TTC549 (cell line): ENCODE measurements at regions not wholly inside any gene's neighbourhood (a gene's known extent, or its start where the extent isn't known, plus 50 kb on each side); places are given as distances from the start of the nearest gene placed in this dataset.
"Not testable (repeated sequence)": the region's sequence is repeated elsewhere in the genome, so short reads cannot be mapped to it uniquely, and the experiment has no call there.

ENCODE experiments used
- FAIRE-seq: peaks from 2 replicates; lab custom pipeline; 2012; peaks lifted over from hg19 to GRCh38; lab: Jason Lieb, UNC

DNA sequence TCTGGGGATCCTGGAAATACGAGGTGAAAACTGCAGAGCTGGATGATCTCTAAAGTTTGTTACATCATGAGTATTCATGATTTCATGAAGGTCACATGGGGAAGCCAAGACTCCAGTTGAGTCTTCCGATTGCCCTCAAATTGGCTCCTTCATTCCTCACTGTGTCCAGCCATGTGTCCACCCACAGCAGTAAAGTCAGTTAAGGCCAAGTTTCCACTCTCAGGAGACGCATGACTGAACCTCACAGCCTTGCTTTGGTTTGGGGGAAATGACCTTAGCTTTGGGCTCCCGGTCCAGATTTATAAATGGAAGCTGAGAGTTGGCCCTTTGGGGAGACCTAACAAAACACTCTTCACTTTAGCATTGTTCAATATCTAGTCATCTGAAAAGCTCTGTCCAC, 289.7 kb upstream of the MCTP2 start:
- no peak for FAIRE-seq

DNA sequence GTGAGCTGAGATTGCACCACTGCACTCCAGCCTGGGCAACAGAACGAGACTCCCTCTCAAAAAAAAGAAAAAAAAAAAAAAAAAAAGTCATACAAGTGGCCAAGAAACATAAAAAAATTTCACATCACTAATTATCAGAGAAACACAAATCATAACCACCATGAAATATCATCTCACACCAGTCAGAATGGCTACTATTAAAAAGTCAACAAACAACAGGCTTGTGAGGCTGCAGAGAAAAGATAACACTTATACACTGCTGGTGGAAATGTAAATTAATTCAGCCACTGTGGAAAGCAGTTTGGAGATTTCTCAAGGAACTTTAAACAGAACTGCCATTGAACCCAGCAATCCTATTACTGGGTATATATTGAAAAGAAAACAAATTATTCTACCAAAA, 291.1 kb upstream of the MCTP2 start:
- no peak for FAIRE-seq

DNA sequence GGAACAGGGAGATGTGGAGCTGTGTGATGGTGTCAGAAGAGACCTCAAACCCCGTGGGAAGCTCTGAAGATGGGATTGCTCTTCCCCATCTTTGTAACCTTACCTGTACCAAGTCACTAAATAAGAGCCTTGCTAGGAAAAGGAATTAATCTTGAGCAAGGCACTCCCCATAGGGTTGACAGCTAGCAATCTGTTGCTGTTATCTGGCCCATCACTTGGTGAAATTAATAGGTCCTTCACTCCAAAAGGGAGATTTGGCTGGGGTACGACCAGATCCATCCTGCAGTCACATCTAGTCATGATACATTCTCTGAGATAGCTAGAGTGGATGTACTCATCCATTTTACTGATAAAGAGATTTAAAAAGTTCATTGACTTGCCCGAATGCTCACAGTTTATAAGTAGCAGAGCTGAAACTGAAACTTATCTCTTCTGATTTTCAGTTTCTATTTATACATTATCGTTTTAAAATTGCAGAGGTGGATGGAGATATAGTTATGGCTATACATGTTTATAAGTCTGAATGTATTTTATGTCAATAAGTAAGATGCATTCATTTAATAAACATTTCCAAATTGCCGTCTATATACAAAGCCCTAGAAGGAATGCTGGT, 299.1 kb upstream of the MCTP2 start:
- FAIRE-seq: no peak

DNA sequence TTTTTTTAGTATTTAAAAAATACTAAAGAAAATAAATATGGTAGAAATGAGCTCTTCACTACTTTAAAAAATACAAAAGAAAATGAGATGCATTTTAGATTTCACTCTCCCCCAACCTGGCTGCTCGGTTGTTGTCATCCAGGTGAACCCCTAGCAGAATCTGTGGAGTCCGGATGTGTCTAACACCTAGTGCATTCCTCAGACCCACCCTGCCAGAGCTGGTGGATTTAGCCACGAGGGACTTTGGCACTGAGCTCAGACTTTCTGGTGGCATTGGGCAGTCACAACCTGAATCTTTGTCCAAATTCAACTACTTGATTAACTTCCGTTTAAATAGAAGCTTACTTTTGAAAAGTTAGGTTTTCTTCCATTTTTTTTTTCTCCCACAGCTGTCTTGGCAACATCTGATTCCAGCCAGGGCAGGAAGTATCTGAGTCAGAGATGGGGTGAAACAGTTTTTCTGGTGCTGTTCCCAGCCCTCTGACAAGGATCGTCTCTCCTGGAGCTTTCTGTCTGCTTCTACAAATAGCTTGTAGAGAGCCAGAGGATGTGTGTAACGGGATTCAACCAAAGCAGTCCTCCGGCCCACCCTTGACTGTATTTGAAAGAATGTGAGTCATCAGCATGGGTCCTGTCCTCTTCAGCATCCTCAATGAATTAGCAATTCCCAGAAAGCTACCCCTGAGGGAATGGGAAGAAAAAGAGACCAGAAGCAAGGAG, 301.8 kb upstream of the MCTP2 start:
- FAIRE-seq: no peak

DNA sequence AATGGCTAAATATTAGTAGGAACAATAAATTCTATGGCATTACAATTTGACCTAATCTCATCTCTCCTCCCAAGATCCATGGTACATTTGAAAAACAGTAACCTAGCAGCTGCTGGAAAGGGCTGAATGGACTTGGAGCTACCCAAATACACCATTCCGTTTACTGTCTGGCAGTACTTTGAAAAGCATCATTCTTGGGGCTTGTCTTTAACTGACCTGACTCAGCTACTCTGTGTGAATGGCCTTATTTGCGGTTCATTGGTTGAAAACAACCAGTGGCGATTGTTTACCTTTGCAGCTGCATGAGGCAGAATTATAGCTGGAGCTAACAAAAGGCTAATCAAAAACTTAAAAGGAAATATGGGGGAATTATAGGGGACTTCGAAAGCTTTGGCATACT, 311.2 kb upstream of the MCTP2 start:
- no peak for FAIRE-seq

DNA sequence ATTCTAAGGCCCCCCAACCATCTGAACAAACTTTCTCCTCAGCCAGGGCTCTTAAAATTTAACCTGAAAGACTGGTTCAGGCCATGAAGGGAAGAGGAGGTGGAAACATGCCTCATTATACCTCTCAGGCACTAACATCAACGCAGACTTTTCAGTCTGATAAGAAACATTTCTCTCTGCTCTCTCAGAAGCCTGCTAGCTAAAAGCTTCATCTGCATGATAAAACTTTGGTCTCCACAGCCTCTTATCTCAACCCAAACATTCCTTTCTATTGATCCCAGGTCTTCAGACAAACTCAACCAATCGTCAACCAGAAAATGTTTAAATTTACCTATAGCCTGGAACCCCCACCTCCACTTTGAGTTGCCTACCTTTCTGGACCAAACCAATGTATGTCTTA, 312.6 kb upstream of the MCTP2 start:
- FAIRE-seq: not testable (repeated sequence)

DNA sequence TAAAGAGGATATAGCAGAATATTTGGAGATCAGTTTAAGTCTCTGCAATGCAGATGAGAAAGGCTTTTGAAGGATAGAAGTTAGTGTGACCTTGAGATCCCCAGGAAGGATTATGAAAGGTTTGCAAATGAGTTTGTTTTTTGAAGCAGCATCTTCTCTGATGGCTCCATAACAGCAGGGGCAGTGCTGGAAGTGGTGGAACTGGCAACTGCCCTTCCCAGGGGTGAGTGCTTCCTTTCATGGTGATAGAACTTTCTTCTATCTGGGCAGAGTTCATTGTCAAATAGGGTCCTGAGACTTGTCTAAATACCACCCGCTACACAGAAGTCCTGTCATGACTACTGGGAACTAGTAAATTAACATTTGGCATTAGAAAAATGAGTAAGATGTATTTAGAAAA, 314.2 kb upstream of the MCTP2 start:
- no peak for FAIRE-seq

DNA sequence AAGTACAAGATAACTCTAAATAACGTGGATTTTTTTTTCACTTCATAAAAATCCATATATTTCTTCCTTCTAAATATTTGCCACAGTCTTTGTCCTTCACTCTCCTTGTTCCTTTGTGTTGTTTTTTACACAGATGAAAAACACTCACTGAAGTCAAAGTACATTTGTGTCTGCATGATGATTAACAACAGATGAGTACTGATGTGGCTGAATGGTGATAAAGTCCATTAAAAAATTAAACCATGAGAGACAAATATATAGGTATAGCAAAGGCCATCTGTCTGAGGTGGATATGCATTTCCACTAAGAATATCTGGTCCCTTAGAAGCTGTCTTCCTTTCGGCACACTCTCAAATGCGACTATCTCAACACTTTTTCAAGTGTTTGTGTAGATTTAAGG, 317.5 kb upstream of the MCTP2 start:
- FAIRE-seq: no peak

DNA sequence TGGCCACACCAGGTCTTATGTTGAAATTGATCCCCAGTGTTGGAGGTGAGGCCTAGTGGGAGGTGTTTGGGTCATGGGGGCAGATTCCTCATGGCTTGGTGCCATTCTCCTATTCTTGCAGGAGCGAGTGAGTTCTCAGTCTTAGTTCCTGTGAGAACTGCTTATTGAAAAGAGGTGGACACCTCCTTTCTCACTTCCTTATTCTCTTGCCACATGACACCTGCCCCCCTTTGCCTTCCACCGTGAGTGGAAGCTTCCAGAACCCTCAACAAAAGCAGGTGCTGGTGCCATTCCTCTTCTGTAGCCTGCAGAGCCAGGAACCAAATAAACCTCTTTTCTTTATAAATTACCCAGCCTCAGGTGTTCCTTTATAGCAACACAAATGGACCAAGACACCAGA, 318.1 kb upstream of the MCTP2 start:
- FAIRE-seq: no peak

DNA sequence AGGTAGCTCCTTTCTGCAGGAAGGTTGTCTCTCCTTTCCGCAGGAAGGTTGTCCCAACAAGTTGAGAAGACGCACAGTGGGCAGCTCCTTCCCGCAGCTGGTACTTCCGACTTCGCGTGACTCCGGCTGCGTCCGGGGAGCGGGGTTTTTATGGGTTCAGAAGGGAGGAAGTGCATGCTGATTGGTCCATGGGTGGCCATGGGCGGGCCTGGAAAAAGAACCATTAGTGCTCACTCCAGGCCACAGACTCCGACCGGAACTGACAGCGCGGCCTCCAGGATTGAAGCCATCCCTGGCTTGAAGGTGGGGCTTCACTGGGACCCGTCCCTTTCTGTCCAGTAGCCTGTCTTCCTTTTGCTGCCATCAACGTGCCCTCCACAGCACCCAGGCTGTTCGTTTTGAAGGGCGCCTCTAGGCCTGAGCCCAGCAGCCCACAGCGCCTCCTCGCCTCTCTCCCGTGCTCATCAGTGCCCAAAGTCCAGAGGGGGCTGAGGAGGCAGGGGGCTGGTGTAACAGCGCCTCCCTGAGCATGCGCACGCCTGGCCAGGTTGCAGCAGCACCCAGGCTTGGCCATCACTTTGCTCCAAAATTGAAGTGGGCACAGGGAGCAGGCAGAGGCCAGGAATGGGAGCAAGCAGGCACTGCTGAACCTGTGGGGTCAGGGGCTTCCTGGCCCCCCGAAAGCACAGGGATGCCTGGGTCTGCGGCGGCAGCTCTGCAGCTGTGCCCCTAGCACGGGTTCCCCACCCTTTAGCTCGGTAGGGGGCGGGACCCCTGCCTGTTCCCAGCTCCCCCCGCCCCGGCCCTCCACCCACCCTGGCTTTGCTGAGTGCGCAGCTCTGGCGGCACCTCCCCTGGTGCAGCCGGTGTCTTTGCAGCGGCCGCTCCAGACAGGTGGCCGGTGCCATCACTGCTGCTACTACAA, 330.6 kb upstream of the MCTP2 start:
- no peak for FAIRE-seq

DNA sequence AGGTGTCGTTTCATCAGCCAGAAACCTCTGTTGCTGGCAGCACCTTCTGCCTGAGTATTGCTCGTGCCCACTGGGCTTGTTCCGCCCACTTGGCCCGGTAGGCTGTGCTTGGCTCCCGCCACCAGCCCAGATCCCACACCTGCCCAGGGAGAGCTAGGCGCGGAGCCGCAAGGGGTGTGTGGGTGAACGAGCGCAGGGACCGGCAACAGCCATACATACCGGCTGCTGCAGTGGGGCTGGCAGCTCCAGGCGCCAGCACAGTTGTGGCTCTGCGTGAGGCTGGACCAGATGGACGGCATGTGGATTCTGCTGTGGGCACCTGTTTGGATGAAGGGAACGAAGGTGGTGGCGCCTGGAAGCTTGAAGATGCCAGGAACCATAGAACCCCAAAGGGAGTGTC, 331.5 kb upstream of the MCTP2 start:
- FAIRE-seq: no peak

DNA sequence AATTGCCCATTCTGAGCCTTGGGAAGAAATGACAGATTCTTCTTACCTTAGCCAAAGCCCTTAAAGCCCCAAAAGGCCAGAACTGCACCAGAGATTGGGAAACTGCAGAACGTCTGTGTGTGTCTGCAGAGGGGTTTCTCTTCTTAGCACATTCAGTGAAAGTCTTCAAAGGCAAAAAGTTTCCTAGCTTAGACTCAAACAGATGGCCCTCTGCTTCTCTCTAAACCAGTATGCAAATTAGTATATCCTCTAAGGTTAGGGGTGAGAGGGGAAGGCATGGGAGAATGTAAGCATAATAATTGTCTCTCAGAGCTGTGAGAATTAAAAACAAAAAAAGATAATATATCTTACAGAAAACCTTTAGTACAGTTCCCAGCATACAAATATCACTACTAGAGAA, 334.0 kb upstream of the MCTP2 start:
- FAIRE-seq: no peak

DNA sequence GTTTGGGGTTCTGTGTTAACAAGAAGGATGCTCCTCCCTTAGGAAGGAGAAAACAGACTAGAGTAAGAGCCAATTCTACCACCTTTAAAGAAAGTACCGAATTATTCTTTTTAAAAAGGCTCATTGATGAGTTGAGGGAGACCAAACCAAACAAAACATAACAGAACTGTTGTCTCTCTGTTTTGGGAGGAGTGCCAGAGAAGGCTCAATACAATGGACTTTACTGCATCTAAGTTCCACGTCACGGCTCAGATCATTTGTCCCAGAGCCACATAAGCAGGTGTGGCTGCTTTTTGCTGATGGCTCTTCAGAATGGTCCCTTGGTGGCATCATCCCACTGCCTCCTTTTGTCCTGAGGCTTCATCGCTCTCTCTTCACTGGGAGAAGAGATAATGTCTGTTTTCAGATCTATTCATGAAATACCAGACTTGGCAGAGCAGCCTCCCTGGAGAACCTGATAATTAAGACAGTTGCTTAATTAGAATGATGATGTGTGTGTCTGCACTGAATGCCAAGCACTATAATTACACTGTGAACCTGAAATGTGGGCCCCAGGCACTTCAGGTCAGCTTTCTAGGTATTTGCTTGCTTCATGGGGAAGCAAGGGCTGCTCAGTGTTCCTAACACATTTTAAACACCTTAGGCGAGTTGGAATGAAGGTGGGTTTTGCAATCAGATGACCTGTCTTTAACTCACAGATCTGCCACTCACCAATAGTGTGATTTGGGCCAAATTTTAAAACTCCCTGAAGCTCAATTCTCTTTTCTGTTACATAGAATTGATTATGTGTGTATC, 335.2 kb upstream of the MCTP2 start:
- no peak for FAIRE-seq

DNA sequence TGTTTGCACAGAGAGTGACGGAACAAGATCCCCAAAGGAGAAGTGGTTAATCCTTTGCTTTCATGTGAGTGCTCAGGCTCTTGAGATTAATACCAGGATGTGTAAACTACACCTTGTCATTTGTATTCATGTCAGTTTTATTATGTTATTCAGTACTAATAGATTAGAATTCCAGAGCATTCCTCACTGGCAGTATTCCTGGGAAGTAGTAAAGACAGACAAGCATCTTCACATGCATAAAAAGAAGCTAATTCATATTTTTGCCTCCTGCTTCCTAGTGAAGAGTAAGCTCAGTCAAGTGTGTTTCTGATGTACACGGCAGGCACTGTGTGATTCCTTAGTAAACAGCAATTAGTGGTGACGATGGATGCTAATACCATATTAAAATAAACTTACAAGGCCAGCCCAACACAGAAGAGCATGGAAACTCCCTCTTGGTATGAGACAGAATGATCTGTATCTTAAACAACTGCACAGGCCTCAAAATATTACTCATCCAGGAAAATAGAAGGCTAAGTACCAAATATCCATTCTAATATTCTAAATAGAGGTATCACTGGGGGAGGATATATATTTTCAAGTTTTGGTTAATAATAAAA, 336.8 kb upstream of the MCTP2 start:
- no peak for FAIRE-seq

DNA sequence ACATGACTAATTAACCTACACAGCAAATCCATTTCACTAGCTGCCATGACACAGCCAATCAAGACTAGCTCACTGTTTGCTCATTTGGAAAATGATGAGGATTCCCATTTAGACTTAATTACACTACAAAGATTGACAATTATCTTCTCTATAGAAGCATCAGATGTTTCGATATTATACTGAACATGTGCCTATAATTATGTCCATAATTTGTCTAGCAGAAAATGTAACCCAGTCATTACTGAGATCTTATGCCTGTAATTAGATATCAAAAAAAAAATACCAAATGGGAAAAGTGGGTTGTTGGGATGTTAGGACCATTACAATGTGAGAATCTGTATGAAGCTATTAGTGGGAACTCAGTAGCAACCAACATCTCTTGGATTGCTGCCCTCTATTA, 344.2 kb upstream of the MCTP2 start:
- no peak for FAIRE-seq

DNA sequence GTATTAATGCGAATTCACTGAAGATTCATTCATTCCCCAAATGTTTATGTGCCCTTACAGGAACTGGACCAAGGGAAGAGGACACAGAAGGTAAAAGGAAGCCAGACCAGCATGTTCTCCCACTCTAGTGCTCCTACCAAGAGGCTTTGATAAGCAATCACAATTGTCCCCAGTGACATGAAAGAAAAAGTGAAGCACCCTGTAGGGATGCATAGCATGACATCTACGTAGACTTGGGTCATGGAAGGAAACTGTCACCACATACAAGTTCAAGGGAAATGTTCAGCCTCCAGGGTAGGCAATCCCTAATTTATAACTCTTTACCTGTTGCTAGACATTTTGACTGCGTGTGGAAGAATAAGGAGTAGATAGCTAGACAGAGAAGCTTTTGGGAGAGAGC, 348.6 kb upstream of the MCTP2 start:
- FAIRE-seq: no peak

DNA sequence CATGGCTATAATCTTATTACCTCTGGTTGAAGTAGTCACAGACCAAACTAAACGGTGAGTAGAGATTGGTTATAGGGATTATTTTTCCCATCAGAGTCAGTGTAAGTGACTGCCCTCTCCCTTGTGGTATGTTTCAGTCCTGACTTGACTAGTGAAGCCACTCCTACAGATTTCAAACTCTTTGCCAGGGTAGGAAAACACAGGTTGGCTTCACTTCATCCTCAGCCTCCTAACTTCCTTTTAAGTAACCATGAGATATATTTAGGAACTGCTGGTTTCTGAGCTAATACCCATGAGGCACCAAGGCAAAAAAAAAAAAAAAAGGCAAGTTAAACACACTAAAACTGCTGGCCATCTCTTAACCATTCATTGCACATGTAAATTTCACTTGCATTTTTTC, 349.2 kb upstream of the MCTP2 start:
- no peak for FAIRE-seq

DNA sequence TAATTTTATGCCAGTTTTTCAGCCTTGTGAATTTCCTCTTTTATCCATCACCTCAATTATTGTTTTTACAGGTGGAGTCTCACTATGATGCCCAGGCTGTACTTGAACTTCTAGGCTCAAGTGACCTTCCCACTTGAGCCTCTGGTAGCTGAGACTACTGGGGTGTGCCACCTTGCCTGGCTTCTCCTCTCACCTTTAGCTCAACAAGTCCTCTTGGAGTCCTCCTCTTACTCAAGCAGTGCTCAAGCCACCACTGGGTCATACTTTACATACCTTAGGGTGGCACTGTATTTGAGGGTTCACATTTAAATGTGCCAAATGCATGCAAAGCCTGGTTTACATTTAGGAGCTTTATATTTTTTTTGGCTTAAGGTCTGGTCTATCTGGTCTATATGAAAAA, 350.1 kb upstream of the MCTP2 start:
- no peak for FAIRE-seq

DNA sequence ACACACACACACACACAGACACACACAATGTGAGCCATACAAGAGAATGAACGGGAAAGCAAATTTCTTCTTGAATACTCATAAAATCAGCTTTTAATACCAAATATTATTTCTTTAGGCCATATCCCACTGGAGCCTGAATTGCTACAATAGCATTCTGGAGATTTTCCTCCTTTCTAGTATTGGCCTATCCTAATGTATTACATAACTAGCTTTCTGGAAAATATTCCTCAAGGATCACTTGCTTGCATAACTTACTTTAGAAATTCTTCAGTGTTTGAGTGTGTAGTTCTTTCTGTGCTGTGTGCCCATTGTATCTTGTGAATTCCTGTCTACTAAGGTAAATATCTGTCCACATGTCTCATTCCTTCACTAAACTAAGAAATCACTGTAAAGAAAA, 351.0 kb upstream of the MCTP2 start:
- no peak for FAIRE-seq

DNA sequence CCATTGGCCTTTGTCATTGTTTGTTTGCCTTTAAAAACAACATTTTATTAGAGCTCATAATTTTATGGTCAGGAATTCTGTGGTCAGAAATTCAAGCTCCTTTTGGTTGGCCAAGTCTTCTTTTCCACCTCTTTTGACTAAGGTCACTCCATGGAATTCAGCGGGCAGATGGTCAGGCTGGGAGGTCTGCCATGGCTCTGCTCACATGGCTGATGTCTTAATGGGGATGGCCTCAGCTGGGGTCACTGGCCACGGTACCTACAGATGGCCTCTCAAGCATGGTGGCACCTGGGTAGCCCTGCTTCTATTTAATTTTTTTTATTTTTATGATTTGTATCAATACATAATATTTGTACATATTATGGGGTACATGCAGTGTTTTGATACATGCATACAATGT, 360.8 kb upstream of the MCTP2 start:
- no peak for FAIRE-seq

DNA sequence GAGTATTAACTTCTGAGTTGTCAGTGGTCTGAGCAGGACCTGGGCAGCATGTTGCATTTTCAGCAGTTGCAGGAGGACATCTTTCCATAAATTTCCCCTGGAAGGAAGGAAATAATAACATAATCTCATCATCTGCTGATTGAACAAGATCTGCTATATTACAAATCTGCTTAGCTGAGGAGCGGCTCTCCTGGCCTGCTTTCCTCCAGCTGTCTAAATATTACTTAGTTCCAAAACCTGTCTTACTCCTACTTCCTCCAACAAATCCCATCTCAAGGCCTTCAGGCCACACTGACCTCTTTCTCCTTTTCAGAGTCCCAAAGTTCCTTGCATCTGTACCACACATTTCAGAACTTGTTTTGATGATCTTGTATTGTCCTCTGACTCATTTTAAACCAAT, 364.4 kb upstream of the MCTP2 start:
- FAIRE-seq: no peak

DNA sequence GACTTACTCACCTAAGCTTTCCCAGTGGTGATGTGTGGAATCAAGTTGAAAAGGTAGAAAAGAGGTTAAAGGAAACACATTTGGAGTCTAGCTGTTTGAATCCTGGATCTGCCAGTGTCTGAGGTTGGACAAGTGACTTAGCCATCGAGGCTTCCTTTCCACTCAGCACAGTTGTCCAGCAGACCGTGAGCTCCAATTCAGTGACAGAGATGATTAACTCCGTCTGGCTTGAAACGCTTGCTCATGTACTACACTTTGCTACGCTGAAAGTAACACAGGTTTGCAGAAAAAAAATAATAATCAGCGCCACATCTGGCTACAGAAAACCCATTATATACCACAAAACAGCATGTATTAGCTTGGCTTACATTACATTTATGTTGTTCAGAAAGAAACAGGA, 364.9 kb upstream of the MCTP2 start:
- FAIRE-seq: no peak
